Renal cortical epithelial cell (primary cell): ENCODE measurements at regions not wholly inside any gene's neighbourhood (a gene's known extent, or its start where the extent isn't known, plus 50 kb on each side); places are given as distances from the start of the nearest gene placed in this dataset.
"Not testable (repeated sequence)": the region's sequence is repeated elsewhere in the genome, so short reads cannot be mapped to it uniquely, and the experiment has no call there.

Experiments
- DNase-seq: peaks from one replicate; pipeline ENCODE4 v3.0.0-alpha.2; 2011; ENCODE audit warnings: low read depth

DNA sequence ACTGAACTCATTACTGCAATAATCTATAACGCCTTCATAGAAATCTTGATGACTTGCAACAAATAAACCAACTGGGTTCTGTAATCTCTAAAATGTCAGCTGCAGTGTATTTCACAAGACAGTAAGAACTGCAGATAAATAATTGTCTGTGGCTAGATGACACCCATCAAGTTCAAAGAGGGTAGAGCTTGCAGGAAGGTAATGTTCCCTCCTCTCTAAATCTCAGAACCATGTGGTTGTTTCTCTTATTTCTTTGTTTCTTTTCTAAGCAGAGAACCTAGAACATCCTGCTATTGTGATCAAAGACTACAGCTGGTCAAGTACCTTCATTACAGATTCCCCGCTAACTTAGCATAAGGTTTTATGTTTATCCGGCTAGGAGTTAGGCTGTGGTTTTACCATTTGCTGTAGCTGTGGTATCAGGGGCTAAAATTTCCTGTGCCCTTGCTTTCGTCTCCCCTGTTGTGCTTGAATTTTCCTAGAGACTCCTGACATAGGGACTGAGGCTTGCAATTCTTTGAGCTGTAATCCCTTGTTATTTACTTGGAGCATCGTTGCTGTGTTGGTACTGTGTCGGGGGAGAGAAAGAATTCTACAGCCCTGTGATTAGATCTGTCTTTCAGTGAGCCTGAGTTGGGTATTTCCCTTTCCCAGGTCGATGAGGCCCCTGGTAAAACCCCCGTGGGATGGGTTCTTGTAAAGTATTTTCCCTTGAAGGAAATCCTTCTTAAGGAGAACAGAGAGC lies 253.1 kb upstream of the BTG1 start:
- DNase-seq = peak; percentile 11

DNA sequence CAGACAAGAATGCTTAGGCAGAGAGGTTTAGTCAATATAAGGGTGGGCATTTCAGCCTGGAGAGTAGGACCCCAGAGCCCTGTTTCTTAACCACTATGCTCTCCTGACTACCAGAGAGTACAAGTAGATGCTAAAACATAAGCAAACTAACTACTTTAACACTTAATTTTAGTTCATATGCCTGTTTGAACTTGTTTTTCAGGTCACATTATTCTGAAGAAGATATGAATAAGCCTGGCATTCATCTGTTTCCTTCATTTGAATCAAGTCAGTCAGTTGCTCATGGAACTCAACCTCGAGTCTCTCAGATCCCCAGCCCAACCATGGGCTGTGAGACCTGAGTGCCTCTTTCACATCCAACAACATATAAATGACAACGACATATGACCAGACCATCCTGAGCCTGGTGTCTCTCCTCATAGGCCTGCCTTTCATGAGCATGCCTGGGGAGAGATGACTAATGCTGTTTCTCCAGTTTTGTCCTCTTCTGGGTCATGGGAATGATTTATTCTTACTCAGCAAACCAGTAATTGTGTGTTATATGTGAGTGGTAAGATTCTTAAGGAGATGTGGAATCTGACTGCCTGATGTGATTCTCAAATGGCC lies 251.1 kb upstream of the BTG1 start:
- DNase-seq = peak; percentile 90

DNA sequence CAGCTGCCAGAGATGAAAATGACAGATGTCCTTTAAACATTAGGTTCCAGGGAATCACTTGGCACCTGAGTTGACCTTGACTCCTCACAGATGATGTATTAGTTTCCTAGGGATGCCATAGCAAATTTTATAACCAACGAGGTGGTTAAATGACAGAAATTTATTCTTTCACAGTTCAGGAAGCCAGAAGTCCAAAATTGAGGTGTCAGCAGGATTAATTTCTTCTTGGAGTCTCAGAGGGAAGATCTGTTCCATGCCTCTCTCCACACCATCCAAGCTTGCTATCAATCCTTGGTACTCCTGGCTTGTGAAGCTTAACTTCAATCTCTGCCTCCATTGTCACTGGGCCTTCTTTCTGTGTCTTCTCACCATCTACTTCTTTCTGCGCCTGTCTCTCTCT lies 249.7 kb upstream of the BTG1 start:
- DNase-seq = no peak

DNA sequence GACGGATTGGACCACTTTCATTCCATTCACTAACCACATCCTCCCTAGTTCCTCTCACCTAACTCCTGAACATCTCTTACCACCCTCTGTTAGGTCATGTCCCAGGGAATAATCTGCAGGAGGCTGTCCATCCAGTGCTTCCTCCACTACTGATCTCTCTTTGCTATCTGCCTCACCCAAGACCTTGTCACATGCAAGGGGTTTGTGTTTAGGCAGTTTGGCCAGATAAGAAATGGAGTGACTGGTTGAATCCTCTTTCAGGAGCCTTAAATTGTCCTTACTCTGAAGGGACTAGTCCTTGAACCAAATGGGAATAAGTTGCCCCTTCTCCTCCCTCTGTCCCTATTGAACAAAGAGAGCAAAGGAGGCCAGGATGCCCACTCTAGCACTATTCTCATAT lies 249.2 kb upstream of the BTG1 start:
- no peak for DNase-seq

DNA sequence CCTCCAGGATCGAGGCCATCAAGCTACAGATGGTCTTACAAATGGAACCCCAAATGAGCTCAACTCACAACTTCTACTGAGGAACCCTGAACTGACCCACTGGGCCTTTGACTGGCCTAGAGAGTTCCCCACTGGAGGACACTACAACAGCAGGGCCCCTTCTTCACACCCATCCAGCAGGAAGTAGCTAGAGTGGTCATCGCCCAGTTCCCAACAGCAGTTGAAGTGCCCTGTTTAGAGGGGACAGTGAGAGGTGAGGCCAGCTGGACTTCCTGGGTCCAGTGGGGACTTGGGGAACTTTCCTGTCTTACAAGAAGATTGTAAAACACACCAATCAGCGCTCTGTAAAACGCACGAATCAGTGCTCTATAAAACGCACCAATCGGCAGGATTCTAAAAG lies 247.9 kb upstream of the BTG1 start:
- DNase-seq = no peak

DNA sequence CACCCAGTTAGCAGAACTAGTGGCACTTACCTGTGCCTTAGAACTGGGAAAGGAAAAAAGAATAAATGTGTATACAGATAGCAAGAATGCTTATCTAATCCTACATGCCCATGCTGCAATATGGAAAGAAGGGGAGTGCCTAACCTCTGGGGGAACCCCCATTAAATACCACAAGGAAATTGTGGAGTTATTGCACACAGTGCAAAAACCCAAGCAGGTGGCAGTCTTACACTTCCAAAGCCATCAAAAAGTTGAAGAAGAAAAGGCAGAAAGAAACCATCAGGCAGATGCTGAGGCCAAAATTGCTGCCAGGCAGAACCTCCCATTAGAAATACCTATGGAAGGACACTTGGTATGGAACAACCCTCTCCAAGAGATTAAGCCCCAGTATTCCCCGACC lies 246.1 kb upstream of the BTG1 start:
- not testable (repeated sequence) for DNase-seq

DNA sequence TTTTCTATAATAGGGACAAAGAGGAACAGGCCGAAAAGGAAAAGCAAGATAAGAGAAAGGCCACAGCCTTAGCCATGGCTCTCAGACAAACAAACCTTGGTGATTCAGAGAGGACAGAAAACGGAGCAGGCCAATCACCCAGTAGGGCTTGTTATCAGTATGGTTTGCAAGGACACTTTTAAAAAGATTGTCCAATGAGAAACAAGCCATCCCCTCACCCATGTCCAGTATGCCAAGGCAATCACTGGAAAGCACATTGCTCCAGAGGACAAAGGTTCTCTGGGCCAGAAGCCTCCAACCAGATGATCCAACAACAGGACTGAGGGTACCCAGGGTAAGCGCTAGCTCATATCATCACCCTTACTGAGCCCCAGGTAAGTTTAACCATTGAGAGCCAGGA lies 243.8 kb upstream of the BTG1 start:
- DNase-seq = no peak

DNA sequence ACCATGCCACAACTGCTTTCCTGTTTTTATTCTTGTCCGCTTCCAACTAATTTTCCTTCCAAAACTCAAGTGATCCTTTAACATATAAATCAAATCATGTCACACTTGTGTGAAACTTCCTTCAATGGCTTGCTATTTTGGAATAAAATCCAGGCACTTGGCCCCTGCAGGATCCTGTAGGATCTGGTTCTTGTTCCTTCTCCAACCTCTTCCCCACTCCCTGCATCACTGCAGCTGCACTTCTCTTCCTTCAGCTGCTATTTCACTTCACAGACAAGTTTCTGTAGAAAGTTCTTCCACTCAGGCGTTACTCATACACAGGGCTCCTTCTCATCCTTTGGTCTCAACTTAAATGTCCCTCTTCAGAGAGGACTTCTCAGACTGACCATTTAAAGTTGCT lies 239.7 kb upstream of the BTG1 start:
- DNase-seq = no peak

DNA sequence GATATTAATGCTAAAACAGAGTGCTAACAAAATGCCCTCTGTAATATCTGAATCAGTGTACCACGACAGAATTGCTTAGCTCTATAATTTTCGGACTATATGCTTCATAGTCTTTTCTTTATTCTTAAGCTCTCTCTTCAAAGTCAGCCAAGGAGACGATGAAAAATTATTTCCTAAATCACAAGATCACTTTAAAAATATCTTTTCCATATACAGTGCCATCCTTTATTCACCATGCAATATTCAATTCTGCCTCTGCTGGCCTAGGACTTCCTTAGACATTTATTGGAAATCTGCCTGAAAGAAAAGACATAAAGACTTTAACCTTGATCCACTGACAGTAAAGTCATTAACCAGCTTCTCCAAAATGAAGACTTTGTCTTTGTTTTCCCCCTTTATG lies 238.9 kb upstream of the BTG1 start:
- DNase-seq = no peak

DNA sequence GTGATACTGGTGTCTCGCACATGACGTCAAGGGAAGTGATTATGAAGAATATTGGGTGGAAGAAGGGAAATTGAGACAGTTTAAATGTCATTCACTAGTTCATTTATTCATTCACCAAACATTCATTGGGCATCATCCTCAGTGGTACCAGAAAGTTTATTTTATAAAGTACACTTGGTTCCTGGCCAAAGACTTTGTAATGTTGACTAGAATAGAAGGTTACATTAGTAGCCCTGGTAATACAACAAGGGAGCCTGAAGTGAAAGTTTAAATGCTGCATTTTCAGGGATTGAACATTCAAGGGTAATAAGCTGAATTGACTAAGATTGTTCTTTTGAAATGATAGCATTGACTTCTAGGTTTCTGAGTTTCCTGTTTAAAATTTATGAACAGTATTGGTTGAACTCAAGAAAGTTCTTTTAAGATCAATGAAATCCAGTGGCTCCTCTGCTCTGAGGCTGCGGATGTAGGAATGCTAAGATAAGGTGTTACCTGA lies 236.8 kb upstream of the BTG1 start:
- DNase-seq = no peak

DNA sequence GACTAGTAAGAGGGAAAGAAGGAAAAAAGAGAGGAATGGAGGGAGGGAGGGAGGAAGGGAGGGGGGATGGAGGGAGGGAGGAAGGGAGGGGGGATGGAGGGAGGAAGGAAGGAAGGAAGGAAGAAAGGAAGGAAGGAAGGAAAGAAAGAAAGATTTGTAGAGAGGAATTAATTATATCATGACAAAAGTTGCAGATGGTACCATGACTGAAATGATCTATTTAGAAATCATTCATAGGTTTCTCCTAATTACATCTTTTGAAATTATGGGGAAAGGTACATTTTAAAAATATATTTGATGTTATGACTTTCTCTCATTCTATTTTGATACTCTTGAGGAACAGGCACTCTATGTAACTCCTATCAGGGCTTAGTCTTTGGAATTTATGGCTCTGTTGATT lies 236.2 kb upstream of the BTG1 start:
- DNase-seq = no peak

DNA sequence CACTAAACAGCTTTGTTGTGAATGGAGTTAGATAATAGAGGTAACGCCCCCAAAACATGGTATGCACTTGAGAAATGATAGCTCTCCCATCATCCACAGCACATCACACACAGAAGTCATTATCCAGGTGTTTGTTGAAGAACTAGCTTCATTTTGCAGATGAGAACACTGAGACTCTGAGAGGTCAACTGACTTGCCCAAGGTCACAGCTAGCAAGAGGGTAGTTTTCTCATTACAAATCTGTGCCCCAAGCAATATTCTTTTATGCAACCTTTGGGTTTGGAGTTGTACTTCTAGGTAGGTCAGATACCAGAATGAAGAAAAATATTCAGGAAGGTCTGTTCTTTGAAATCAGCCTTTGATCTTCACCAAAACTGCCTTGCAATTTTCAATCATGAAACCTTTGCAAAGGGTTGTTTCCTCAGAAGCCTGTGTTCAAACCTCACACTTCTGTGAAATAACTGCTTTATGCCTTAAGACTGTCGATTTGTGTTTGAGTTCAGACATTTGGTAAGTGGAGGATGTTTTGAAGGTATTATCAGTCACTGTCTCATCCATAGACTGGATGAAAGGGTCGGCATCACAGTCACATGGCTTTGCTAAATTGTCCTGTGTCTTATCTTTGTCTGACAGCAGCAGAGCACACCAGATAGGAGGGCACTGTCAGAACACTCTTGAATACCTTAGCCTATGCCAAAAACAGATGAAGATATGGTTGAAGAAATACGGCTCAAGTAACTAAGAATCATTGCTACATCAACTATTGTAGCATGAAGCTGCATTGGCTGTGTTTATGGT lies 233.2 kb upstream of the BTG1 start:
- no peak for DNase-seq

DNA sequence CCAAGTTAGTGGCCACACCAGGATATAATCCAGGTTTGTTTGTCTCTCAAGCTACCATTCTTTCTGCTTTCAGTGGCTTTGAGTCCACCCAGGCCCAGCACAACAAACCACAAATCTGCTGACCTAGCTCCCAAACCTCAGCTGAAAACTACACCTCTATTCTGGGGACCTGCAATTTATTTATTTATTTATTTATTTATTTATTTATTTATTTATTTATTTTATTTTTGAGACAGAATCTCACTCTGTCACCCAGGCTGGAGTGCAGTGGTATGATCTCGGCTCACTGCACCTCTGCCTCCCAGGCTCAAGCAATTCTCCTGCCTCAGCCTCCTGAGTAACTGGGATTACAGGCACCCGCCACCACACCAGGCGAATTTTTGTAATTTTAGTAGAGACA lies 229.9 kb upstream of the BTG1 start:
- DNase-seq = not testable (repeated sequence)

DNA sequence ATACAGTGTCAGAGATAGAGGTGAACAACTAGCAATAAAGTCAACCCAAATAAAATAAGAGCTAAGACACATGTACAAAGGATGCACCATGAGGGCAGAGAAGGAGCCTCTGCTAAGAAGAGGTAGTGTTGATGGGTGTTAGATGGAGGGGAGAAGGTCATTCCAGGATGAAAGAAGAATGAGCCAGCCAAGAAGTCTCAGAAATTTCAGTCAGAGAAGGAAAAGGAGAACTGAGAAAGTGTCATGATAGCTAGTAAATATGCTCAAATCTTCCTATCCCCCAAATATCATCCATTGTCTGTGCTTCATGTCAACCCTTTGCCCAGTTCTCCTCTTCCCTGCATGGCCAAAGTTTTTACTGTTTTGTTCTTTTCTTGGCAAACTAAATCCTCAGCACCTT lies 225.2 kb upstream of the BTG1 start:
- DNase-seq = no peak

DNA sequence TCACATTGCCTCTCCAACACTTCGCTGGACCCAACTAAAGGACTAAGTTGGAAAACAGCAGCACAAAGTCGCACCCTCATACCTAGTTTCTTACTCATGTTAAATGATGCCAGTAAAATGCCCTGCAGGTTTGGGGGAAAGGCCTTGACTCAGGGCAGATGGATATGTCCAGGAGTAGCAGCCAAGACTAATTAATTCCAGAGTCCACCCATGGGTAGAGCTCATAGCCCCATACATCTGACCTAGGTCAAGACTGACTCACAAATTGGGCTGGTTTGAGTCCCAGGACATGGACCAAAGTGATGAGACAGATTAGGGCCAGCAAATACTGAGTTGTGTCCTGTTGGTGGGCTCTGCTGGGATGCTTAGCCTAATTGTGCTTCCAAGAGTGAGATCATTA lies 224.0 kb upstream of the BTG1 start:
- DNase-seq = peak; percentile 92

DNA sequence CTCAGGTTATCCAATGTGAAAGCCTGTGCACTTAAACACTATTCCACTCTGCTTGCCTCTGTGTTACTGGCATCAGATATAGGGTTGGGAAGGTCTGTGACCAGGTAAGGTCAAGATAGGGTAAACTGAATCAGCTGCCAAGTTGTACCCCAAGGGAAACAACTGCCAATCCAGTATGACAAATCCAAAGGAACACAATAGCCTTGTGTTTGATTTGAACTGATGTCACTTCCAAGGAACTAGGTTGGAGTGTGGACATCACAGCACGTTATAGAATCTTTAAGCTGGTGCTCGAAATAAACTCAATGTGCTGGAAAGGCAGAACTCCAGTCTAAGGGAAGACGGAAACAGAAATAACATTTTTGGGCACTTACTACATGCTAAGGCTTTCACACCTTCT lies 223.4 kb upstream of the BTG1 start:
- peak; percentile 16 for DNase-seq

DNA sequence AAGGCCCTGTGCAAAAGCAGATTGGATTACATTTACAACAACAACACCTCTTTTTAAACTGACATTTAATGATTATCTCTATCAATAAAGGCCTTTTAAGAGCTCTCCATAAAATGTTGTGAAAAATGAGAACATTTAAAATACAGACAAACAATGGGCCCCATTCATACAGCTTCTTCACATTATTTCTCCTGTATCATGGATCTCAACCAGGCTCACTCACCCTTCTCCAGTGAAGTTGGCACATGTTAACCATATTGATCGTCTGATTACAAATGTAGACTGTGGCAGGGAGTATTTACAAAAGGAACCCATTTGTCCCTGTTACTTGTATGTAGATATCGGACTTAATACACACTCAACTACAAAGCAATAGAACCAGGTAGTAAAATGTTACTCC lies 220.2 kb upstream of the BTG1 start:
- no peak for DNase-seq

DNA sequence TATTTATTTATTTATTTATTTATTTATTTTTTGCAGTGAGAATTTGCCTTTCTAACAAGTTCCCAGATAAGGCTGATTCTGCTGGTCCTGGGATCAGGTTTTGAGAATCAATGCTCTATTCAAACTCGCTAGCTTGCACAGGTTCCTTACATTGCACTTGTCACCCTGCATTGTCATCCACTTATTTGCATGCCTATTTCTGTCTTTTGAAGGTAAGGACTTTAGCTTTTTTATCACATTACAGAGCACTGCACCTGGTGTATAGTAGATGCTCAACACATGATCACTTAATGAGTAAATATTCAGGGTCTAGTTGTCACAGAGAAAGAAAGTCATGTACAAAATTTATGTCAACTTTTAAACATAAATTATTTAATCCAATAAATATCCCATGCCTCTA lies 219.7 kb upstream of the BTG1 start:
- DNase-seq = no peak

DNA sequence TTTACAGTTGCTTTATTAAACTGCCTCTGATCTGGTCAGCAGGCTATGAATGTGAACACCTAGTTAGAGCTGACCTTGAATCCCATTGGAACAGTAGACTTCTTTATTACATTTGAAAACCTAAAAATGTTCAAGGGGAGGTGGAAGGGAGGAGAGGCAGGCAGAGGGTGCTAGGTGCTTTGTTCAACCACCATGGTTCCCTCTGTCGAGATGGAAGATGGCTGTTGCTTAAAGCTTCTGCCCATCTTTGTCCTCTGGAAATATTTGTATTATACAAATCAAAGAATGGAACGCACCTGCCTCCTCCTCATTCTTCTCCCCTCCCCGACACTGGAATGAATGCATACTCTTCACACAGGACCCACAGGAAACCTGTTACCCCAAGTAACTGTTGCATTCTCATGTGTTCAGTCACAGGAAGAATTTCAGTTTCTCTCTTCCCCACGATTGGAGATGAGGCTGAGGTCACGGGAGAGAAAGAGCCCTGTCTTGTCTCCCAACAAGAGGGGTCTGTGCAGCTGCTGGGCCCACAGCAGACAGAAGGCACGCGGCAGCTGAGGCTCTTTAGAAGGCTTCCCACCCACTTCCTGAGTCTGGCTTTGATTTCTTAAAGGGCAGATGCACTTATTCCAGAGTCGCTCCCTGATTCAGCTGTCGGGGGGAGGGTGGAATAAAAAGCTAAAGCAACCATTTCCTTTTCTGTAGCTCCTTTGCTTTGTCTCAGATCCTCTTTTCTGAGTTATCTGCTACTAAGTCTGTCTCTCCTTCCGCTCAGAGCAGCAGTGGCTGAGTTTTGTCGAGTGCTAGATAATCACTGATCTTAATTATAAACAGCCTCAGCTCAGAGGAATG lies 217.9 kb upstream of the BTG1 start:
- DNase-seq = no peak

DNA sequence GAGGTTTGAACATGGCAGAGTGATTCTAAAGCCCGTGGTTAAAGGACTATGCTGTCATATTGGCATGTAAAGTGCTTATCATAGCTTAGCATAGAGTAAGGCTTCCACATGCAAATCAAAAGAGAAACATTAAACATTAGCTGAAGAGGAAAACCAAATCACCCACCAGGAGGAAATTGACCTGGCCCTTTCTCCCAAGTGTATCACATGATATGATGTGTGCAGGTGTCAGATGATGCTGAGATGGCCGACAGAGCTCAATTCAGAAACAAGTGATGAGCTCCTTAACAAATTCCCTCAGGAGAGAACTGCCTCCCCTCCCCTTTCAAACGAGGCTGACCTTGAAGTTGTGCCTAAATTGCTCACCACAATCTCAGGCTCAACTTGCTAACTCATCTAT lies 217.1 kb upstream of the BTG1 start:
- peak; percentile 19 for DNase-seq

DNA sequence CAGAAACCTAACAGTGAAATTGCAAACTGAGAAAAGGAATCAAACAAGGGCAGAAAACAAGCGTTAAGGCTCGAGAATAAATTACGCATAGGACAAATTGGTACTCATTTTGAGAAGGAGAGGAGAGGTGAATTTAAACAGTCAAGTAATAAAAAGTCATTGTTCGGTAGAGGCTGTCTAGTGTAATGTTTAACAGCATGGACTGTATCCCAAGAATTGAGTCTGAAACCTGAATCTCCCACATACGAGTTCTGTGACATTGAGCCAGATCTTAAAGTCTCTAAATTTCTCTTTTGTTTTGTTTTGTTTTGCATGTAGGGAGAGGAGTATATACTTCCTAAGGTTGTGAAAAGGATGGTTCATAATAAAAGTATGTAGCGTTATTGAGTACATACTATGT lies 216.5 kb upstream of the BTG1 start:
- DNase-seq = peak; percentile 57

DNA sequence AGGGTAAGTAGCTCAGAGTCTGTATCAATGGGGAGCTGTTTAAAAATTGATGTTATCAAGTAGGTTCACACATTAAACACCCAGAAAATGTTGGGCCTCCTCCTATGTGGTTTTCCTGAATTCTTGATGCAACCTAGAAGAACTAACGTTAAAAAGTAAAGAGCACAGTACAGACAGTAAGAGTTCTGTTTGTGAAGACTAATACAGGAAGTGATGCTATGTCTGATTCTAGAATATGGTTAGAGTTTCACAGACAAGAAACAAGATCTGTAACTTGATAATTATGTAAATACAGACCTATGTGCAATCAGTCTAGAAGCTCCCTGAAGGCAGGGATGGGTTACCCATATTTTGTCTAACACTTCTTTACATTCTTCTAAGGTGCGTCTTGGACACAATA lies 214.9 kb upstream of the BTG1 start:
- DNase-seq = no peak
